ENCODE measurements at regions not wholly inside any gene's neighbourhood (a gene's known extent, or its start where the extent isn't known, plus 50 kb on each side); places are given as distances from the start of the nearest gene placed in this dataset.

- ATAC-seq: no peak
- DNase-seq: no peak
- intact Hi-C loops (cut with DNase I): no loop called here
Measured at GRCh38 chr6:98783578-98783977, 50.8 kb upstream of the POU3F2 start.

Small RNA genes lying in the stretch of these regions (microRNA-seq; reads per million reads assigned to microRNA genes)
- 0 reads per million in 2 donors for gene MIR2113

Data from left cardiac atrium (tissue), 4 donors.